HG03025 (cell line): ENCODE measurements at regions not wholly inside any gene's neighbourhood (a gene's known extent, or its start where the extent isn't known, plus 50 kb on each side); places are given as distances from the start of the nearest gene placed in this dataset.
"Not testable (repeated sequence)": the region's sequence is repeated elsewhere in the genome, so short reads cannot be mapped to it uniquely, and the experiment has no call there.

Experiments used
- ATAC-seq: cut with Tn5 transposase; IDR thresholded peaks from one replicate; pipeline ENCODE4 v1.9.1; 2021; ENCODE audit warnings: mild to moderate bottlenecking, moderate library complexity; ENCODE audit not compliant: unreplicated experiment, low FRiP score

DNA sequence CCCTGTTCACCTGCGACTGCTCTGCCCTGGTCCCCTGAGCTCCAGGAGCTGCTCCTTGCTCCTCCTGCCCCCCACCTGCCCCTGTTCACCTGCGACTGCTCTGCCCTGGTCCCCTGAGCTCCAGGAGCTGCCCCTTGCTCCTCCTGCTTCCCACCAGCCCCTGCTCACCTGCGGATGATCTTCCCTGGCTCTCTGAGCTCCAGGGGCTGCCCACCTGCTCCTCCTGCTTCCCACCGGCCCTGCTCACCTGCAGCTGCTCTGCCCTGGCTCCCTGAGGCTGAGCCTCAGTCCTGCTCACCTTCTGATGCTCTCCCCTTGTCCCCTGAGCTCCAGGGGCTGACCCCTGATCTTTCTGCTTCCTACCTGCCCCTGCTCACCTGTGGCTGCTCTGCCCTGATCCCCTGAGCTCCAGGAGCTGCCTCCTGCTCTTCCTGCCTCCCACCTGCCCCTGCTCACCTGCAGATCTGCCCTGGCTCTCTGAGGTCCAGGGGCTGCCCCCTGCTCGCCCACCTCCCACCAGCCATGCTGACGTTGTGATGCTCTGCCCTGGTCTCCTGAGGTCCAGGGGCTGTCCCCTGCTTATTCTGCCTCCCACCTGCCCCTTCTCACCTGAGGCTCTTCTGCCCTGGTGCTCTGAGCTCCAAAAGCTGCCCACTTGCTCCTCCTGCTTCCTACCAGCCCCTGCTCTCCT lies 219.2 kb downstream of the TMEM121 start:
- ATAC-seq = no peak

GRCh38 chr14:105746124-105746514 lies 219.7 kb downstream of the TMEM121 start:
- no peak for ATAC-seq

DNA sequence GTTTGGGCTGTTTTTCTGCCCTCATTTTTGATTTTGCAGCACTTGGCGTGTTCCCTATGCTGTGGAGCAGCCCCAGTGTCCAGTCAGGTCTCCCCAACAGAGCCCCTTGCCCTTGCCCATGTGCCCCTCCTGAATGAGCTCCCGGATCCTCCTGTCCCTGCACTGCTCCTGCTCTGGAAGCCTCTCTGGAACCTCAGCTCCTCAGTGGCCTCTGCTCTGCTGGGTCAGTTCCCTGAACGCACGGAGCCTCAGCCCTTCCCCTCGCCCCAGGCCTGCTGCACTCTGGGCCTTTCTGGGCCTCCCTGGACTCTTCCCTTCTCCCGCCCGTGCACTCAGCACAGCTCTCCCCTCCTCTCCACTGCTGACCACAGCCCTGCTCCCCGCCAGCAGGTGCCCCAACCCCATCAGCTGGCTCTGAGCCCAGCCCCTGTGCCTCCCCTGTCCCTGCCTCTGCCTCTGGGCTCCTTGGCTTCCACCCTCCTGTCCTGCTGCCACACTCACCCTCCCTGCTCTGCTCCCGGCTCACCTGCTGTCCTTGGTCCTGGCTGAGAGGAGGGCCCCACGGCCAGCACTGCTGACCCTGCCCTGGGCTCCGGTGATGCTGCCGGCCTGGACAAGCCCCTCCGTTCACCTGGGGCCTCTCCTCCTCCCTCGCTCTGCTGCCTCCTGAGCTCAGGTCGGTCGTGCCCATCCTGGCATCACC lies 220.6 kb downstream of the TMEM121 start:
- not testable (repeated sequence) for ATAC-seq

DNA sequence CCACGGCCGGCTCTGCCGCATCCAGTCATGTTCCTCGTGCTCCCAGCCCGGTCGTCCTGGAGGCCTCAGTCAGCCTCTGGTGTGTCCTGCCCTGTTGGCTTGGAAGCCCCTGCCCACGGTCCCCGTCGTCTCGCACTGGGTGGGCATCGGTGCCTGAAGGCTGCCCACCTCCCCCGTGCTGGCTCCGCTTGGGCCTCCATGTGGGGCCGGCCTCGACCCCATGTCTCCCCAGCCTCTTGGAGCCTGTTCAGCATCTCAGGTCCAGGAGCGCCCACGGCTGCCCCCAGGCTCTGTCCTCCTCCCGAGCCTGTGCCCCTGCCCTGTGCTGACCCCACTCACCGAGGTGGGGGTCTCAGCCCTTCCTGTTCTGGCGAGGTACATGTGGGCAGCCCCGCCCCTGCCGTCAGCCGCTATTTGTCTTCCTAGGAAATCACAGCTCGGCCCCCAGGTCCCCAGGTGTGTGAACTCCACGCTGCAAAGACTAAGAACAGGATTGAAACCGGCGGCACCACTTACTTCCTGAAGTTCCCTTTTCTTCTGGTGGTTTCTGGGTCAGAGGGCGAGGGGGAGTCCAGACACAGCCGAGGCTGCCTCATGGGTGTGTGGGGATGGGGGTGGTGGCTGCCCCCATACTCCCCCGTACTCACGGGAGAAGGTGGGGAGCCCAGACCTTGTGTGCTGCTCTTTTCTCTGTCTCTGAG lies 221.3 kb downstream of the TMEM121 start:
- not testable (repeated sequence) for ATAC-seq

GRCh38 chr14:105748204-105748578 lies 221.8 kb downstream of the TMEM121 start:
- no peak for ATAC-seq

DNA sequence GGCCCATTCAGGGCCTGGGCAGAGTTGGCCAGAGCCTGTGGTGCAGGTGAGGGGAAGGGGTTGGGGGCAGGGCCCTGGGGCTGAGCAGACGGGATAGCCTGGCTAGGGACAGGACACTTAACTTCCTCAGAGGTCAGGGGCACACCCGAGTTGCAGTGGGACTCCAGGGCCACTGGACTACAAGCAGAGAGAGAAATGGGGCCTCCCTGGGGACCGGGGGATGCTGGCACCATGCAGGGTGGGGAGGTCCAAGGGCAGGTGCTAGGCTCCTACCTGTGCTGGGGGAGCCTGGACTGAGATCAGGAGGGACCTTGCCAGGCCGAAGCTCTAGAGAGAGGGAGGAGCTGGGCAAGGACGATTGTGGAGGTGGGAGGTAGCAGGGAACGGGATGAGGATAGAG lies 222.3 kb downstream of the TMEM121 start:
- ATAC-seq = not testable (repeated sequence)

- not testable (repeated sequence) for ATAC-seq
Measured at GRCh38 chr14:105749870-105750541, 223.6 kb downstream of the TMEM121 start.

DNA sequence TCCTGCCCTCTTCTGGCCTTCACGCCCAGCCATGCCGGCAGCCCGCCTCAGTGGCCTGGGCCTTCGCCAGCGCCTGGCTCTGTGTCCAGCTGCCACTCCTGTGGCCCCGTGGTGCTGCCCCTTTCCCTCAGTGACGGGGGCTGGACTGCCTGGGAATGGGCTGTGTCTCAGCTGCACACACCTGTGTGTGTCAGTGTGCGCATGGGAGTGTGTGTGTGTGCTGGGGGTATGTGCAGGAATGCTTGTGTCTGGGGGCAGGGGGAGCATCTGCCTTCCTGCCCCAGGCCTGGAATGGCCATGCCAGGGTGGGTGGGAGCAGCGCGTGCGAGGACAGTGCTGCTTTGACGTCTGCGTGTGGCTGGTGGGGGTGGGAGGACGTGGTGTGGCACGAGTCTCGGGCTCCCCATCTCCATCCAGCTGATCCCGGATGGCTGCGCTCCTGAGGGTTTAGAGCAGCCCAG lies 224.9 kb downstream of the TMEM121 start:
- ATAC-seq = not testable (repeated sequence)

- ATAC-seq = not testable (repeated sequence)
Measured at GRCh38 chr14:105752420-105752819, 226.0 kb downstream of the TMEM121 start.

- no peak for ATAC-seq
Measured at GRCh38 chr14:105760691-105761344, 234.4 kb downstream of the TMEM121 start.

DNA sequence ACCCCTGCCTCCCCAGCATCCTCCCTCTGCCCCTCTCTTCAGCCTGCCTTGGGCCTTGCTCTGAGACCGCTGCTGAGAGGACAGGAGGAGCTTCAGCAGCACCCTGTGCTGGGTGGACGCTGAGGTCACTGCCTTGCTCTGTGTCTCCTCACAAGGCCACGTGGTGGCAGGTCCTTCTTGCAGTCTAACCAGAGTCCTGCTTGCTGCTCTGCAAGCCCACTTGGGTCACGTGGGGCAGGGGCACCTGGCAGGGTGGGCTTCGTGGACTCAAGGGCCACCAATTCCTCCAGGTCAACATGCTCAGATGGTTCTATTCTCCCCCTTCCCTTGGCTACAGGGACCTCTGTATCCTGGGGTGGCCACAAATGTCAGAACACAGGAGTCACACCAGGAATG lies 235.0 kb downstream of the TMEM121 start:
- ATAC-seq = not testable (repeated sequence)

GRCh38 chr14:105761842-105762241 lies 235.5 kb downstream of the TMEM121 start:
- no peak for ATAC-seq

GRCh38 chr14:105762262-105762661 lies 235.9 kb downstream of the TMEM121 start:
- not testable (repeated sequence) for ATAC-seq

- not testable (repeated sequence) for ATAC-seq
Measured at GRCh38 chr14:105764254-105764901, 238.0 kb downstream of the TMEM121 start.

- ATAC-seq = not testable (repeated sequence)
Measured at GRCh38 chr14:105765072-105765825, 238.9 kb downstream of the TMEM121 start.

DNA sequence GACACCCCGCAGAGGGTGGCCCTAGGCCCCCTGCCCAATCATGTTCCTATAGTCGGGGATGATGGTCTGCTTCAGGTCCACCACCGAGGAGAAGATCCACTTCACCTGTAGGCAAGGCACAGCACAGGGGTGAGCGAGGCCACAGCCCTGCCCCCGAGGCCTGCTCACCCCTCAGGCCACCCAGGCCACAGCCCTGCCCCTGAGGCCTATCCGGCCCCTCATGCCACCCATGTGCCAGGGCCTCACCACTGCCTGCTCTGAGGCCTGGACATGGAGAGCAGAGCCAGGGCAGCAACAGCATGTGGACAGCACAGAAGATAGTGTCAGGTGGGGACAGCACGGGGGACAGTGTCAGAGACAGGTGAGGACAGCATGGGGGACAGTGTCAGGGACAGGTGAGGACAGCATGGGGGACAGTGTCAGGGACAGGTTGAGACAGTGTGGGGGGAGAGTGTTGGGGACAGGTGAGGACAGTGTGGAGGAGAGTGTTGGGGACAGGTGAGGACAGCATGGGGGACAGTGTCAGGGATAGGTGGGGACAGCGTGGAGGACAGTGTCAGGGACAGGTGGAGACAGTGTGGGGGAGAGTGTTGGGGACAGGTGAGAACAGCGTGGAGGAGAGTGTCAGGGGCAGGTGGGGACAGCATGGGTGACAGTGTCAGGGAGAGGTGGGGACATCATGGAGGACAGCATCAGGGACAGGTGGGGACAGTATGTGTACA lies 239.7 kb downstream of the TMEM121 start:
- no peak for ATAC-seq

- ATAC-seq = no peak
Measured at GRCh38 chr14:105767315-105767714, 240.9 kb downstream of the TMEM121 start.

GRCh38 chr14:105768039-105768438 lies 241.7 kb downstream of the TMEM121 start:
- ATAC-seq = not testable (repeated sequence)
